Lung (tissue), 11 donors: ENCODE measurements at regions not wholly inside any gene's neighbourhood (a gene's known extent, or its start where the extent isn't known, plus 50 kb on each side); places are given as distances from the start of the nearest gene placed in this dataset.

Experiments
- ATAC-seq: fragments of 200-7000 bp; cut with Tn5 transposase; one replicate; pipeline ENCODE4 v1.9.1; 2020; ENCODE audit warnings: moderate number of reproducible peaks; ENCODE audit not compliant: insufficient read depth, low FRiP score
- DNase-seq, 3 donors: peaks; one replicate each; pipeline ENCODE4 v3.0.0-alpha.2; 2013 to 2017
- H3K27ac ChIP-seq, 2 donors: one replicate each; pipeline ENCODE4 v1.5.1; 2013; ENCODE audit warnings: mild to moderate bottlenecking in 2 of 2, moderate library complexity in 2 of 2, control low read depth in 1 of 2, inconsistent platforms in 1 of 2, low read depth in 1 of 2, low read length in 1 of 2
- H3K27me3 ChIP-seq, 3 donors: one replicate each; pipeline ENCODE4 v1.5.1; 2013; ENCODE audit warnings: low read length in 2 of 3; ENCODE audit not compliant: control insufficient read depth in 3 of 3, insufficient read depth in 3 of 3
- H3K36me3 ChIP-seq, 4 donors: one replicate each; pipeline ENCODE4 v1.5.1; 2013; ENCODE audit warnings: low read length in 4 of 4, mild to moderate bottlenecking in 1 of 4, moderate library complexity in 1 of 4; ENCODE audit not compliant: control insufficient read depth in 4 of 4, insufficient read depth in 4 of 4
- H3K4me1 ChIP-seq, 5 donors: one replicate each; pipeline ENCODE4 v1.5.1; 2013; ENCODE audit warnings: low read length in 5 of 5, mild to moderate bottlenecking in 2 of 5, moderate library complexity in 1 of 5; ENCODE audit not compliant: control insufficient read depth in 5 of 5, insufficient read depth in 5 of 5
- H3K4me3 ChIP-seq: one replicate; pipeline ENCODE4 v1.5.1; 2013; ENCODE audit warnings: mild to moderate bottlenecking, control low read depth, moderate library complexity
- H3K9ac ChIP-seq, 2 donors: one replicate each; pipeline ENCODE4 v1.5.1; 2013; ENCODE audit warnings: low read length in 2 of 2, control low read depth in 1 of 2; ENCODE audit not compliant: insufficient read depth in 1 of 2
- H3K9me3 ChIP-seq, 4 donors: one replicate each; pipeline ENCODE4 v1.5.1; 2013; ENCODE audit warnings: low read length in 3 of 4, mild to moderate bottlenecking in 1 of 4, moderate library complexity in 1 of 4; ENCODE audit not compliant: control insufficient read depth in 4 of 4, insufficient read depth in 3 of 4
- WGBS, 2 donors: extraction: QIAGEN DNeasy Blood & Tissue Kit; methylation state at CpG; one replicate each; pipeline ENCODE4 v1.1.7; 2013; 5-methylcytosine and 5-hydroxymethylcytosine counted together
- TF ChIP-seq, protein P1 (sequence below): IDR thresholded peaks from 2 replicates; pipeline ENCODE4 v1.5.1; 2012; ENCODE audit warnings: mild to moderate bottlenecking; ENCODE audit errors: control extremely low read depth, extremely low read depth
- donor health status: control.
- donor health status: control.
- donor health status: Bipolar disorder and iron deficiency.
- donor health status: healthy.
- donor health status: DM: yes; HTN: yes; CAD: no.

DNA sequence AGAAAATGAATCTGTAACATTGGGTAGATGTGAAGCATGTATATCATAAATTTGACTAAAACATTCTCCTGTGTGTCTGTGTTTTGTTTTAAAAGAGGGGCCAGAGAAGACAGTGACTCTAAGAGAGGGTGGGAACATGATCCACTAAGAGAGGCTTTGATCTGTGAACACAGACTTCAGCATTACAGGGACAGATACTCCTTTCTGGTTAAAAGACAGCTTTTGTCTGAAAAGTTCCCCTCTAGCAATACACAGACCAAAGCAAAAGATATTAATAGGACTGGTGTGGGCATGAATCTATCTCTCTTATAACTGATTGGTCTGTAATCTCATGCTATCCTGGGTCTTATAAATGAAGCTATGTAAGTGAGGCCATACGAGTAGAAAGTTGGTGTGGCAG, 150.9 kb downstream of the NUDT12 start:
- Histone ChIP-seq H3K9me3 (no peaks in the 10 kb centered on the region), H3K4me3 (no peak overlapping the region), H3K36me3 (no peaks in the 10 kb centered on the region), H3K27ac (no peak overlapping the region), H3K4me1 (no peaks in the 10 kb centered on the region), H3K27me3 (no peaks in the 10 kb centered on the region), H3K9ac (no peak overlapping the region)
- ATAC-seq (no peak), DNase-seq (no peak)
- TF ChIP-seq, protein P1, sequence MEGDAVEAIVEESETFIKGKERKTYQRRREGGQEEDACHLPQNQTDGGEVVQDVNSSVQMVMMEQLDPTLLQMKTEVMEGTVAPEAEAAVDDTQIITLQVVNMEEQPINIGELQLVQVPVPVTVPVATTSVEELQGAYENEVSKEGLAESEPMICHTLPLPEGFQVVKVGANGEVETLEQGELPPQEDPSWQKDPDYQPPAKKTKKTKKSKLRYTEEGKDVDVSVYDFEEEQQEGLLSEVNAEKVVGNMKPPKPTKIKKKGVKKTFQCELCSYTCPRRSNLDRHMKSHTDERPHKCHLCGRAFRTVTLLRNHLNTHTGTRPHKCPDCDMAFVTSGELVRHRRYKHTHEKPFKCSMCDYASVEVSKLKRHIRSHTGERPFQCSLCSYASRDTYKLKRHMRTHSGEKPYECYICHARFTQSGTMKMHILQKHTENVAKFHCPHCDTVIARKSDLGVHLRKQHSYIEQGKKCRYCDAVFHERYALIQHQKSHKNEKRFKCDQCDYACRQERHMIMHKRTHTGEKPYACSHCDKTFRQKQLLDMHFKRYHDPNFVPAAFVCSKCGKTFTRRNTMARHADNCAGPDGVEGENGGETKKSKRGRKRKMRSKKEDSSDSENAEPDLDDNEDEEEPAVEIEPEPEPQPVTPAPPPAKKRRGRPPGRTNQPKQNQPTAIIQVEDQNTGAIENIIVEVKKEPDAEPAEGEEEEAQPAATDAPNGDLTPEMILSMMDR = no peak
- 78 to 94% methylated on average over 1 of the region's 1 CpG for WGBS, 2 donors

DNA sequence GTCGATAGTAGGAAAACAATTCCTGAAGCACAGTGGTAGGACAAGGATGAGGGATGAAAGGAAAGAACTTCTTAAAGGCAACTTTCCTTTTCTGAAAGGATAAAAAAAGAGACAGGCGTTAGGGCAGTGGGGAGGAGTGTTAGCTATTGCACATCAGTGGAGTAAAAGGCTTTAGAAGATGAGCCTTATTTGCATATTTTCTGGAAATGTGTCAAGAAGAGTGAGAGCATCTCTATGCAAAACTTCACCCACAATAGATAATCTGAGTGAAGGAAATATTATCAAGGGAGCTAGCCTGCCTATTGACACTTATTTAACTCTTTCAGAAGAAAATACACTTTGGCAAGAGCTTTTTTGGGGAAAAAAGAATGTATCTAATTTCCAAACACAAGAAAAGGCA, 151.6 kb downstream of the MACIR start:
- no peaks in the 10 kb centered on the region for H3K36me3 ChIP-seq
- H3K9ac ChIP-seq = no peak overlapping the region
- no peaks in the 10 kb centered on the region for H3K27me3 ChIP-seq
- 75 to 83% methylated on average over 2 of the region's 2 CpGs for WGBS, 2 donors
- no peak overlapping the region for H3K4me3 ChIP-seq
- H3K4me1 ChIP-seq = no peaks in the 10 kb centered on the region
- no peak overlapping the region for H3K27ac ChIP-seq
- no peaks in the 10 kb centered on the region for H3K9me3 ChIP-seq
- no peak for ATAC-seq
- DNase-seq = no peak
- TF ChIP-seq, protein P1 = no peak

DNA sequence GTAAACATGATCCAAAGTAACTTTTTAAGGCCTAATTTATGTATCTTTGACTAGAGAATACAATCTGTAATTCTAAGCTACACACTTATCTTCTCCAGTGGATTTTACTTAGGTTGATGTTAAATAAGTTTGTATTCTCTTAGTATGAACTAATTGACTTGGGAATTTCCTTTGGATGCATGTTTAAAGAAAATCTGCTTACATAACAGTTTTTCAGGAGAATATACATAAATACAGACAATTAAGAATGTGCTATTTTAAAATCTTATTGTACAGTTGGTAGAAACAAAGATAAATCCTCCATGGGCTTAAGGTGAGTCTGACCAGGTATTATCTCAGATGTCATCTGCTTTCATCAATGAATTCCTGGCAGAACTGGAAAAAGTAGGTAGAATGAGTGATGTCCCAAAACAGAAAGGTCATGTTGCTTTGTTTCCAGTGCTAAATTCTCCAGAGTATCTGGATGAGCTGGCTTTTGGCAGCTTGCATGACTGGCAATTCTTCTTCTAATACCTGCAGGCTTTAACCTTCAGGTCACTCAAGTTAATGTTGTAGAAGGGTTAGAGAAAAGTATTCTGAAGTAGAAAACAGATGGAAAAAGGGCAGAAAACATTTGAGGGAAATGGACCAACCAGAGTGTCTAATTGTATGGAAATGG, 150.6 kb downstream of the MACIR start:
- ATAC-seq (no peak), DNase-seq (no peak)
- Histone ChIP-seq H3K27me3 (no peaks in the 10 kb centered on the region), H3K27ac (no peak overlapping the region), H3K9ac (no peak overlapping the region), H3K4me3 (no peak overlapping the region), H3K4me1 (no peaks in the 10 kb centered on the region), H3K36me3 (no peaks in the 10 kb centered on the region), H3K9me3 (no peaks in the 10 kb centered on the region)
- TF ChIP-seq, protein P1 = no peak

DNA sequence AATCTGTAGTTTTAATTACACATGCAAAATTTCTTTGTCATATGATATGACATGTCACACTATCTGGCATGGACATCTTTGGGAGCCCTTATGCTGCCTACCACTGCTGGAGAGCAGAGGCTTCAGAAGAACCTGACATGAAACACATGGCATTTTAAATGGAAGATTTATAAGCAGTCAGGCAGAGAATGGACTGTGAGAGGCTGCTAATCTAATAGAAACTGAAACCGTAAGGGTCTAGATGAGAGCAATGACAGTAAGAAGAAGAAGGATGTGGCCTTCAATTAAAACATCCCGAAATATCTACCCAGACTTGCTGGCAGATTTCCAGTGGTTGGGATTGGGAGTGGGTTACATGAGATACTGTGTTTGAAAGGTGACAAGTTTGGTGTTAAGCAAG, 149.8 kb downstream of the MACIR start:
- no peak for ATAC-seq

More for the DNA sequence above, 149.8 kb downstream of the MACIR start:
- 72 to 77% methylated on average over 2 of the region's 2 CpGs for WGBS, 2 donors
- no peak overlapping the region for H3K9ac ChIP-seq
- H3K27ac ChIP-seq = no peak overlapping the region
- H3K9me3 ChIP-seq = peaks cover 0 to 3% (median 0%) of the 10 kb centered on the region in 4 donors
- TF ChIP-seq, protein P1 = no peak
- no peak for DNase-seq
- H3K36me3 ChIP-seq = no peaks in the 10 kb centered on the region
- H3K4me1 ChIP-seq = no peaks in the 10 kb centered on the region
- peaks cover 0 to 2% (median 0%) of the 10 kb centered on the region in 3 donors for H3K27me3 ChIP-seq
- H3K4me3 ChIP-seq = no peak overlapping the region
